Gastrocnemius medialis (tissue), 4 donors: ENCODE measurements at regions not wholly inside any gene's neighbourhood (a gene's known extent, or its start where the extent isn't known, plus 50 kb on each side); places are given as distances from the start of the nearest gene placed in this dataset.

Source experiments
- POLR2A ChIP-seq, 2 donors: fragments of 450-650 bp; IDR thresholded peaks; one replicate each; pipeline ENCODE4 v1.6.1; 2017; ENCODE audit warnings: antibody characterized with exemption in 2 of 2, mild to moderate bottlenecking in 2 of 2, moderate library complexity in 2 of 2
- TF ChIP-seq, protein P1 (sequence below), 5 experiments: fragments of 450-650 bp in 3 of 5; fragments of 200-600 bp in 2 of 5; sonication (generic) in 2 of 5; IDR thresholded peaks in 4 of 5; conservative IDR thresholded peaks in 1 of 5; 1 replicate in 4 of 5; 2 replicates in 1 of 5; pipeline ENCODE4 v1.5.1; 2016 to 2019; ENCODE audit warnings: antibody characterized with exemption in 5 of 5, mild to moderate bottlenecking in 3 of 5, moderate library complexity in 3 of 5

DNA sequence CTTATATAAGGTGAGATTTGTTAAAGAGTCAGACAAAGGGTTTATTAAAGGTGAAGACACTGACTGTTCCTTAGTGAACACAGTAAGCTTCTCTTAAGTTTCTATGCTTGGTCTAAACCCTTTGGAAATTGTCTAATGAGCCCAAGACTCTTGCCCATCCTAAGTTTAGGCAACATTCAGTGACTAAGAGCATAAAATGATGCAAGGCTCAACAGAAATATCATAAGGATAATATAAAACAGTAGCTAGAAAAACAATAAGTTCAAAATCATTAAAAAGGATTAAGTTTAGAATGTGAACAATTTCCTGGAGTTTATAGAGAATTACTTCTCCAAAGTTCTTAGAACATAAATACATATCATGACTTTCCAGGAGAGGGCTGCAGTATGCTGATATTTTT lies 108.9 kb upstream of the PDC start:
- TF ChIP-seq, protein P1, sequence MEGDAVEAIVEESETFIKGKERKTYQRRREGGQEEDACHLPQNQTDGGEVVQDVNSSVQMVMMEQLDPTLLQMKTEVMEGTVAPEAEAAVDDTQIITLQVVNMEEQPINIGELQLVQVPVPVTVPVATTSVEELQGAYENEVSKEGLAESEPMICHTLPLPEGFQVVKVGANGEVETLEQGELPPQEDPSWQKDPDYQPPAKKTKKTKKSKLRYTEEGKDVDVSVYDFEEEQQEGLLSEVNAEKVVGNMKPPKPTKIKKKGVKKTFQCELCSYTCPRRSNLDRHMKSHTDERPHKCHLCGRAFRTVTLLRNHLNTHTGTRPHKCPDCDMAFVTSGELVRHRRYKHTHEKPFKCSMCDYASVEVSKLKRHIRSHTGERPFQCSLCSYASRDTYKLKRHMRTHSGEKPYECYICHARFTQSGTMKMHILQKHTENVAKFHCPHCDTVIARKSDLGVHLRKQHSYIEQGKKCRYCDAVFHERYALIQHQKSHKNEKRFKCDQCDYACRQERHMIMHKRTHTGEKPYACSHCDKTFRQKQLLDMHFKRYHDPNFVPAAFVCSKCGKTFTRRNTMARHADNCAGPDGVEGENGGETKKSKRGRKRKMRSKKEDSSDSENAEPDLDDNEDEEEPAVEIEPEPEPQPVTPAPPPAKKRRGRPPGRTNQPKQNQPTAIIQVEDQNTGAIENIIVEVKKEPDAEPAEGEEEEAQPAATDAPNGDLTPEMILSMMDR (IDR thresholded peaks at IDR 0.05 in 4 of 5, conservative IDR thresholded peaks at IDR 0.05 in 1 of 5): no peak
- no peak for TF ChIP-seq POLR2A (IDR thresholded peaks at IDR 0.05)
